Right renal cortex interstitium (tissue), 3 donors: ENCODE measurements at regions not wholly inside any gene's neighbourhood (a gene's known extent, or its start where the extent isn't known, plus 50 kb on each side); places are given as distances from the start of the nearest gene placed in this dataset.

ENCODE experiments used
- DNase-seq, 3 donors: peaks; one replicate each; pipeline ENCODE4 v3.0.0-alpha.2; 2013; ENCODE audit warnings: low read depth in 3 of 3, low spot score in 2 of 3

- DNase-seq: no peak
Measured at GRCh38 chr3:80113331-80113730, 345.5 kb upstream of the ROBO1 start.

GRCh38 chr3:80099559-80100066 lies 331.8 kb upstream of the ROBO1 start:
- no peak for DNase-seq

- DNase-seq: no peak
Measured at GRCh38 chr3:80097674-80098073, 329.9 kb upstream of the ROBO1 start.

GRCh38 chr3:80096909-80097308 lies 329.1 kb upstream of the ROBO1 start:
- DNase-seq: no peak

- DNase-seq: no peak
Measured at GRCh38 chr3:80094589-80094988, 326.8 kb upstream of the ROBO1 start.

- DNase-seq: no peak
Measured at GRCh38 chr3:80087767-80088166, 320.0 kb upstream of the ROBO1 start.

GRCh38 chr3:80086426-80086825 lies 318.6 kb upstream of the ROBO1 start:
- no peak for DNase-seq

- DNase-seq: no peak
Measured at GRCh38 chr3:80079886-80080285, 312.1 kb upstream of the ROBO1 start.

- no peak for DNase-seq
Measured at GRCh38 chr3:80068459-80068858, 300.7 kb upstream of the ROBO1 start.

- no peak for DNase-seq
Measured at GRCh38 chr3:80063535-80063934, 295.7 kb upstream of the ROBO1 start.

- DNase-seq: no peak
Measured at GRCh38 chr3:80060664-80061063, 292.9 kb upstream of the ROBO1 start.

- no peak for DNase-seq
Measured at GRCh38 chr3:80055306-80055705, 287.5 kb upstream of the ROBO1 start.

- DNase-seq: no peak
Measured at GRCh38 chr3:80052271-80052670, 284.5 kb upstream of the ROBO1 start.

GRCh38 chr3:80051602-80051962 lies 283.8 kb upstream of the ROBO1 start:
- no peak for DNase-seq

GRCh38 chr3:80050826-80051601 lies 283.2 kb upstream of the ROBO1 start:
- no peak for DNase-seq

GRCh38 chr3:80043226-80043625 lies 275.4 kb upstream of the ROBO1 start:
- DNase-seq: no peak

- DNase-seq: no peak
Measured at GRCh38 chr3:80040067-80040466, 272.3 kb upstream of the ROBO1 start.

GRCh38 chr3:80036176-80036575 lies 268.4 kb upstream of the ROBO1 start:
- DNase-seq: no peak

- no peak for DNase-seq
Measured at GRCh38 chr3:80035021-80035420, 267.2 kb upstream of the ROBO1 start.

GRCh38 chr3:80023010-80023409 lies 255.2 kb upstream of the ROBO1 start:
- DNase-seq: no peak

GRCh38 chr3:80018375-80018774 lies 250.6 kb upstream of the ROBO1 start:
- no peak for DNase-seq

- no peak for DNase-seq
Measured at GRCh38 chr3:80017369-80017768, 249.6 kb upstream of the ROBO1 start.

GRCh38 chr3:80014576-80014975 lies 246.8 kb upstream of the ROBO1 start:
- DNase-seq: no peak
